IMR-90 (cell line): ENCODE measurements at regions not wholly inside any gene's neighbourhood (a gene's known extent, or its start where the extent isn't known, plus 50 kb on each side); places are given as distances from the start of the nearest gene placed in this dataset.
"Not testable (repeated sequence)": the region's sequence is repeated elsewhere in the genome, so short reads cannot be mapped to it uniquely, and the experiment has no call there.

Experiments used
- ATAC-seq: fragments of 200-7000 bp; cut with Tn5 transposase; 2 replicates; pipeline ENCODE4 v1.9.1; 2020; ENCODE audit warnings: low read depth, mild to moderate bottlenecking, moderate library complexity
- BruUV-seq: library from RNA; stranded (reverse); fragments of 400-500 nt; replicated peaks from 2 replicates; lab custom pipeline; 2021; lab: Mats Ljungman, UMichigan
- CTCF ChIA-PET: fragments of 300-600 bp; formaldehyde crosslinking; extraction: SDS; loops from one replicate; lab custom pipeline; 2021; ENCODE audit warnings: antibody characterized with exemption; lab: Yijun Ruan, JAX
- POLR2A ChIA-PET: fragments of 300-600 bp; sonication (Branson Sonifier 250); formaldehyde crosslinking; loops from one replicate; lab custom pipeline; 2022; ENCODE audit warnings: antibody characterized with exemption; ENCODE audit not compliant: unreplicated experiment; lab: Charles Lee
- DNase-seq: peaks from one replicate; pipeline ENCODE4 v3.0.0; 2013
- H2AFZ ChIP-seq: replicated peaks from 2 replicates; pipeline ENCODE3; 2013; ENCODE audit warnings: low read length, mild to moderate bottlenecking; ENCODE audit not compliant: poor library complexity
- H2AK5ac ChIP-seq: 2 replicates; pipeline ENCODE4 v1.6.1; 2013; ENCODE audit warnings: low read depth, low read length, inconsistent platforms
- H2AK9ac ChIP-seq: replicated peaks from 2 replicates; pipeline ENCODE3; 2013; ENCODE audit warnings: mild to moderate bottlenecking, low read depth, low read length, moderate library complexity; ENCODE audit not compliant: poor library complexity
- H2BK120ac ChIP-seq: 2 replicates; pipeline ENCODE4 v1.6.1; 2013; ENCODE audit warnings: low read depth, low read length, inconsistent platforms
- H2BK15ac ChIP-seq: 3 replicates; pipeline ENCODE4 v1.6.1; 2013; ENCODE audit warnings: low read depth, low read length, inconsistent platforms
- H2BK20ac ChIP-seq: 2 replicates; pipeline ENCODE4 v1.6.1; 2013; ENCODE audit warnings: low read depth, mild to moderate bottlenecking, inconsistent platforms, low read length, moderate library complexity
- H2BK5ac ChIP-seq: 2 replicates; pipeline ENCODE4 v1.6.1; 2013; ENCODE audit warnings: mild to moderate bottlenecking, low read depth, low read length, inconsistent platforms; ENCODE audit not compliant: poor library complexity, severe bottlenecking
- H3K14ac ChIP-seq: replicated peaks from 2 replicates; pipeline ENCODE4 v1.6.1; 2013; ENCODE audit warnings: low read depth, low read length, inconsistent platforms
- H3K18ac ChIP-seq: 2 replicates; pipeline ENCODE4 v1.6.1; 2013; ENCODE audit warnings: low read depth, low read length, control low read depth
- H3K23ac ChIP-seq: 2 replicates; pipeline ENCODE4 v1.6.1; 2013; ENCODE audit warnings: low read depth, low read length, inconsistent platforms
- H3K27ac ChIP-seq: 2 replicates; pipeline ENCODE4 v1.5.1; 2013; ENCODE audit warnings: mild to moderate bottlenecking, control low read depth, low read length; ENCODE audit not compliant: insufficient read depth
- H3K27me3 ChIP-seq: 2 replicates; pipeline ENCODE4 v1.6.1; 2013; ENCODE audit warnings: low read length; ENCODE audit not compliant: control insufficient read depth, insufficient read depth
- H3K36me3 ChIP-seq: 2 replicates; pipeline ENCODE4 v1.6.1; 2013; ENCODE audit warnings: low read length, mixed read lengths; ENCODE audit not compliant: control insufficient read depth, insufficient read depth
- H3K4ac ChIP-seq: 2 replicates; pipeline ENCODE4 v1.6.1; 2013; ENCODE audit warnings: low read depth, low read length, inconsistent platforms
- H3K4me1 ChIP-seq: 2 replicates; pipeline ENCODE4 v1.6.1; 2013; ENCODE audit warnings: low read length, mixed read lengths; ENCODE audit not compliant: control insufficient read depth, insufficient read depth
- H3K4me2 ChIP-seq: 2 replicates; pipeline ENCODE4 v1.6.1; 2013; ENCODE audit warnings: low read depth, mild to moderate bottlenecking, control low read depth, low read length, moderate library complexity
- H3K4me3 ChIP-seq: 2 replicates; pipeline ENCODE4 v1.5.1; 2013; ENCODE audit warnings: low read depth, mild to moderate bottlenecking, control low read depth, low read length, moderate library complexity; ENCODE audit not compliant: insufficient read depth
- H3K56ac ChIP-seq: 2 replicates; pipeline ENCODE4 v1.6.1; 2013; ENCODE audit warnings: low read length, inconsistent platforms; ENCODE audit not compliant: insufficient read depth; ENCODE audit errors: extremely low read depth
- H3K79me1 ChIP-seq, 2 experiments: 2 replicates each; pipeline ENCODE4 v1.6.1; 2013; ENCODE audit warnings: low read length in 2 of 2, inconsistent platforms in 1 of 2, low read depth in 1 of 2
- H3K9ac ChIP-seq: 2 replicates; pipeline ENCODE4 v1.6.1; 2013; ENCODE audit warnings: low read depth, low read length, control low read depth
- H3K9me1 ChIP-seq: 2 replicates; pipeline ENCODE4 v1.6.1; 2013; ENCODE audit warnings: low read length, inconsistent platforms; ENCODE audit not compliant: insufficient read depth
- H3K9me3 ChIP-seq: 2 replicates; pipeline ENCODE4 v1.6.1; 2013; ENCODE audit warnings: low read length; ENCODE audit not compliant: control insufficient read depth, insufficient read depth
- H4K20me1 ChIP-seq: 2 replicates; pipeline ENCODE4 v1.6.1; 2013; ENCODE audit warnings: low read length, inconsistent platforms; ENCODE audit not compliant: insufficient read depth
- H4K5ac ChIP-seq: 2 replicates; pipeline ENCODE4 v1.6.1; 2013; ENCODE audit warnings: mild to moderate bottlenecking, low read depth, low read length, control low read depth
- H4K8ac ChIP-seq, 2 experiments: 2 replicates each; pipeline ENCODE4 v1.6.1; 2013; ENCODE audit warnings: low read depth in 2 of 2, low read length in 2 of 2, control low read depth in 1 of 2, inconsistent platforms in 1 of 2
- H4K91ac ChIP-seq: 2 replicates; pipeline ENCODE4 v1.6.1; 2013; ENCODE audit warnings: low read depth, low read length, inconsistent platforms; ENCODE audit not compliant: insufficient read depth
- WGBS, 2 experiments: methylation state at CpG; one replicate each; pipeline versions ENCODE4 v1.1.5 to v1.1.7; 2013; ENCODE audit warnings: missing lambda C conversion rate in 2 of 2; ENCODE audit not compliant: insufficient read length in 1 of 2; ENCODE audit errors: extremely low coverage in 2 of 2; 5-methylcytosine and 5-hydroxymethylcytosine counted together
- dilution Hi-C: fragments of 300-500 bp; cut with HindIII; formaldehyde crosslinking; loops from one replicate; pipeline ENCODE4 v1.14.3; 2018; ENCODE audit warnings: low sequenced_read_pairs; ENCODE audit not compliant: unreplicated experiment
- in situ Hi-C: fragments of 300-500 bp; cut with MboI; formaldehyde crosslinking; loops from 3 replicates; pipeline ENCODE4 v1.14.3; 2019; ENCODE audit warnings: low sequenced_read_pairs, inconsistent platforms, mixed read lengths
- intact Hi-C: fragments of 100-400 bp; cut with micrococcal nuclease; formaldehyde crosslinking; loops from 2 replicates; pipeline ENCODE4 v1.10.0; 2022

DNA sequence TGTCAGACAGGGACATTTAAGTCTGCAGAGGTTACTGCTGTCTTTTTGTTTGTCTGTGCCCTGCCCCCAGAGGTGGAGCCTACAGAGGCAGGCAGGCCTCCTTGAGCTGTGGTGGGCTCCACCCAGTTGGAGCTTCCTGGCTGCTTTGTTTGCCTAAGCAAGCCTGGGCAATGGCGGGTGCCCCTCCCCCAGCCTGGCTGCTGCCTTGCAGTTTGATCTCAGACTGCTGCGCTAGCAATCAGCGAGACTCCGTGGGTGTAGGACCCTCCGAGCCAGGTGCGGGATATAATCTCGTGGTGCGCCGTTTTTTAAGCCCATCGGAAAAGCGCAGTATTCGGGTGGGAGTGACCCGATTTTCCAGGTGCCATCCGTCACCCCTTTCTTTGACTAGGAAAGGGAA, 387.7 kb upstream of the ACTBL2 start:
- H3K14ac ChIP-seq, H2BK5ac ChIP-seq, DNase-seq, in situ Hi-C loops, H3K4me3 ChIP-seq, H3K4me2 ChIP-seq, H4K8ac ChIP-seq, H3K9ac ChIP-seq, H2AK9ac ChIP-seq, H2BK20ac ChIP-seq, H3K23ac ChIP-seq, H2BK120ac ChIP-seq, H3K4me1 ChIP-seq, H3K27me3 ChIP-seq, H2AK5ac ChIP-seq, H3K36me3 ChIP-seq, H3K9me3 ChIP-seq, H2AFZ ChIP-seq, H3K4ac ChIP-seq, ATAC-seq, H3K27ac ChIP-seq, H3K18ac ChIP-seq, intact Hi-C loops, H4K91ac ChIP-seq, H3K56ac ChIP-seq, H2BK15ac ChIP-seq, BruUV-seq, H3K79me1 ChIP-seq, H3K9me1 ChIP-seq, H4K20me1 ChIP-seq, dilution Hi-C loops, CTCF ChIA-PET, H4K5ac ChIP-seq, POLR2A ChIA-PET: not testable (repeated sequence)
- no CpG with 5 or more reads among the region's 14 CpGs for WGBS, 2 experiments
